ENCODE measurements at regions not wholly inside any gene's neighbourhood (a gene's known extent, or its start where the extent isn't known, plus 50 kb on each side); places are given as distances from the start of the nearest gene placed in this dataset.
"Not testable (repeated sequence)": the region's sequence is repeated elsewhere in the genome, so short reads cannot be mapped to it uniquely, and the experiment has no call there.

GRCh38 chr13:44647560-44647959 is 71.4 kb upstream of the TSC22D1 start:
- TF ChIP-seq CTCF (conservative IDR thresholded peaks at IDR 0.05); ZFX (IDR thresholded peaks at IDR 0.05): not testable (repeated sequence)
